ENCODE measurements at regions not wholly inside any gene's neighbourhood (a gene's known extent, or its start where the extent isn't known, plus 50 kb on each side); places are given as distances from the start of the nearest gene placed in this dataset.
A peak's percentile ranks its signal among the peaks of the same experiment; 100 is the strongest.

GRCh38 chr6:43915208-43915869 lies 145.3 kb downstream of the VEGFA start:
- no peak for DNase-seq

GRCh38 chr6:43914272-43915147 lies 144.5 kb downstream of the VEGFA start:
- no peak for DNase-seq

DNA sequence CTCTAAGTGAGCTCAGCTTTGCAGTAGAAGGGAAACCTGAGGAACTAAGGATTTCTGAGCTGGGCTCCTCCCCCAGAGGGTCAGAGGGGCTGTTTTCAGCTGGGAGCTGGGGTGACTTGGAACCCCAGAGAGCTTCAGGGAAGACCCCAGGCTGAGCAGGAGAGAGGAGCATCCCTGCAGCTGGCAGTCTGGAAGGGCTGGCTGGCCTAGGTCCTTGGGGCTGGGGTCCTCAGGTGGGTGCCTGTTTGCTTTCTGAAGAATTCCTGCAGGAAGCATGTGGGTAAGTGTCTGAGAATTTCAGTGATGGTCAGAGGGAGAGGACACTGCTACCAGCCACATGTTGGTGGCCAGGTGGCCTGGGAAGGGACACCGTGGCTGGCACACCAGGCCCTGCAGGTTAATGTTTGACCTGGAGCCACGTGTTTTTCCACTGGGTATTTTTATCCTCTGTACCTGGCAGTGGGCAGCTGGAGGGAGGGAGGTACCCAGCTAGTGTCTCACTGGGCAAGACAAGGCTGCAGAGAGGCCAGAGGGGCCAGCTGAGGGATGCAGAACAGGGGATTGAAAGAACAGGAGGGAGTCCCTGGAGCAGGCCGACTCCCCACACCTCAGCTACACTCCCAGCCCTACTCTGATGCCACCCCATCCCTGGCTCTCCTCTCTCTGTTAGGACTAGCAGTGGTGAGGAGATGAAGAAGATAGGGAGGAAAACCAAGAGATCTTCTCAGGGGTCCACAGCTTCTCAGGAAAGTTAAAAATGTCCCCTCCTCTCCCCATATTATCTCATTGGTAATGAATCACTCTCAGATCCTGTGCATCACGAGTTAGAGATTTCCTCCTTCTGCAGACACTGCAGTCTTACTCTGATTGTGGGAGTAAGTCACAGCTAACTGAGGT lies 143.6 kb downstream of the VEGFA start:
- DNase-seq: no peak

DNA sequence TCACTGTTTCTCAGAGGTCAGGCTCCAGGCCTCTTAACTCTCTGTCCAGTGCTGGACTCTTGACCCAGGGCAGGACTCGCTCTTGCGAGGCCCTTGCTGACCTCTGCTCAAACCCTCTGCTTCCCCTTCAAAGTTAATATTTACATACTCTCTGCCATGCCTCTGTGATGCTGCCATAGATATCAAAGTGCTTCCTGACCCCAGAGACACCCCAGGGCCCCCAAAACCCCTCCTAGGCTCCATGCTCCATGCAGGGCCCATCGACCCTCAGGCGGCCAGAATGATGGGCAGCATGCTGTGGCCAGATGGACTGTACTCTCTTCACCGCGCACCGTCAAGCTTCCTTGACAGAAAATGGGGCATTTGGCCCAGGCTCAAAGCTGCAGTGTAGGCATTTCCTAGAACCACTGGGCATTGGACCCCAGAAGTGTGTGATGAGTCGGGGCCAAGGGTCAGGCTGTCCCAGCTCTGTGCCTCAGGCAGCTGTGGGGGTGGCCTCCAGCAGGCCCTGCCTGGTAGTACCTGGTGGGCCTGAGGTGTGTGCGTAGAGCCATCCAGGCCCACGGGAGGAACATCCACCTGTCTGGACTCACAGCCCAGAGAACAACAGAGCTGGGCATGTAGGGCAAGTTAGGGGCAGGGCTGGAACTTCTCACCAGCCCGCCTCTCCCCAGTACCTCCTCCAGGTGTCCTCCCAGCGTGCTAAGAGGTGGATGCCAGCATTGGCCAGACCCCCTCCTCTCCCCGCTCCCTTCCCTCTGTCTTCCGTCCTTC lies 142.8 kb downstream of the VEGFA start:
- no peak for DNase-seq

GRCh38 chr6:43912116-43912577 lies 142.1 kb downstream of the VEGFA start:
- DNase-seq: no peak

- no peak for DNase-seq
Measured at GRCh38 chr6:43911354-43912115, 141.5 kb downstream of the VEGFA start.

DNA sequence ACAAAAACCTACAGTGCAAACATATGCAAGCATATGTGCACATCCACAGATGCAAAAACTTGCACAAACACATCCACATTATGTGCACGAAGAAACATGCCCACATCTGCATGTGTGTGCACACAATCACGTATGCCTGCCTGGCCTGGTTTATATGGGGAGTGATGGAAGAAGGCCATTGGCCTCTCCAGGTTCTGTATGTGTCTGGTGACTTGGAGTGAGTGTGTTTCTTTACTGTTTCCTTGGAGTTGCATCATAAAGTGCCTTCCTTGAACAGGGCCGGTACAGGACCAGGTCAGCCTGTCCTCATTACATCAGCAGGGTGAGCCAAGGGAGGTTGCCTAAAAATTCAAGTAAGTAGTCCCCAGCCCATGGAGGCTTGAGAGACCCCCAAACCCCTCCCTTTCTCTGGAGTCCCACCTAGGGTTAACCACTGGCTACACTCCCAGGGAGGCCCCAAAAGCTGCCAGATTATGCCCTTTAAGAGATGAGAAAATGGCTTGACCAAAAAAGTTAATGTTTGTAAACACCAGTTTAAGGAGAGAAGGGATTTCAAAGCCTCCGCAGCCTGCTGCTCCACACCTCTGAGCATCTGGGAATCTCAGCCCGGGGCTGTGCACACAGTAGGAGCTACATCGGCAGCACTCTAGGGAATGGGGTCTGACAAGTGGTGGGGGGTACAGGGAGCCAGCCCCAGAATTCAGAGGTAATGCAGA lies 140.8 kb downstream of the VEGFA start:
- DNase-seq: peak in 1 of 2 experiments; percentile 7

GRCh38 chr6:43910149-43910637 lies 140.2 kb downstream of the VEGFA start:
- DNase-seq: no peak

DNA sequence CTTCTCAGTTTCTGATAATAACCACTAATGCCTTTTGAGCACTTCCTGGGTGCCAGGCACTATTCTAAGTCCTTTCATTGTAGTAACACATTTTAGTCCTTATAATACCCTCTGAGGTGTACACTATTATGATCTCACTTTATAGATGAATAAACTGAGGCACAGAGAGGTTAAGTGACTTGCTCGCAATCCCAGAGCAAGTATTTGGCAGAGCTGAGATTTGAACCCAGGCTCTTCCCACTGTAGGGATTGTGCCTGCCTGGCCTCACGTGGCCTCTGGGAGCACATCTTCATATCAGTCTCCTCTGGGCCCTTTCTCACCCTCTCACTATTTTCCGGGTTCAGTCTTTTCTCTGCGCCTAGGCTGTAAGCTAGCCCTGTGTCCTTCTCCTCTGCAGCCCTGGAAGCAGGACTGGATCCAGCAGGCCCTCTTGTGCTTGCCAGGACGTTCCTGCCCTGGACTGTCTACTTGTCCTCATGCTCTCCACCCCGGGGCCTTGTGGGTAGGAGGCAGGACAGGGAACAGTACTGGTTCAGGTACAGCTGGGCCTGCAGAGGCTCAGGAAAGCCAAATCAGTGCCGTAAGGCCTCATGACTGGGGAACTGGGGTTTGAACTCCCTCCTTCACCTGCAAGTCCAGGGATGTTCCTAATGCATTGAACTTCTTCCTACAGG lies 139.6 kb downstream of the VEGFA start:
- DNase-seq: no peak

GRCh38 chr6:43907789-43908472 lies 137.9 kb downstream of the VEGFA start:
- DNase-seq: no peak

DNA sequence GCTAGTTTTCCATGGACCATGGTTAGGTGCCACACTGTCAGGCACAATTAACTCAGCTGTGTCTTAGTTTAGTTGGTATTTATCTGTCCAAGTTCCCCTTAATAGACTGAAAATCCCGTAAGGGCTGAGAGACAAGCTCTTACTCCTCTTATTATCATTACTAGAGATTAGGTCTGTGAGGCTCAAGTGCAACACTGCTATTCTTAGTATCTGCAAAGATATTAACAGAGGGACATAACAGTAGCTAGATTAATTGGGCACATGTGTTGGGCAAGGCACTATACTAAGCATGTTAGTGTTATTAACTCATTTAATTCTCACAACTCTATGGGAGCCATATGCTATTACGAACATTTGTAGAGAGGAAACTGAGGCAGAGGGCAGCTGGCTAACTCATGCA lies 137.3 kb downstream of the VEGFA start:
- DNase-seq: no peak

- DNase-seq: no peak
Measured at GRCh38 chr6:43904311-43905123, 134.5 kb downstream of the VEGFA start.

GRCh38 chr6:43903739-43904290 lies 133.8 kb downstream of the VEGFA start:
- DNase-seq: no peak

GRCh38 chr6:43901733-43902230 lies 131.8 kb downstream of the VEGFA start:
- no peak for DNase-seq

DNA sequence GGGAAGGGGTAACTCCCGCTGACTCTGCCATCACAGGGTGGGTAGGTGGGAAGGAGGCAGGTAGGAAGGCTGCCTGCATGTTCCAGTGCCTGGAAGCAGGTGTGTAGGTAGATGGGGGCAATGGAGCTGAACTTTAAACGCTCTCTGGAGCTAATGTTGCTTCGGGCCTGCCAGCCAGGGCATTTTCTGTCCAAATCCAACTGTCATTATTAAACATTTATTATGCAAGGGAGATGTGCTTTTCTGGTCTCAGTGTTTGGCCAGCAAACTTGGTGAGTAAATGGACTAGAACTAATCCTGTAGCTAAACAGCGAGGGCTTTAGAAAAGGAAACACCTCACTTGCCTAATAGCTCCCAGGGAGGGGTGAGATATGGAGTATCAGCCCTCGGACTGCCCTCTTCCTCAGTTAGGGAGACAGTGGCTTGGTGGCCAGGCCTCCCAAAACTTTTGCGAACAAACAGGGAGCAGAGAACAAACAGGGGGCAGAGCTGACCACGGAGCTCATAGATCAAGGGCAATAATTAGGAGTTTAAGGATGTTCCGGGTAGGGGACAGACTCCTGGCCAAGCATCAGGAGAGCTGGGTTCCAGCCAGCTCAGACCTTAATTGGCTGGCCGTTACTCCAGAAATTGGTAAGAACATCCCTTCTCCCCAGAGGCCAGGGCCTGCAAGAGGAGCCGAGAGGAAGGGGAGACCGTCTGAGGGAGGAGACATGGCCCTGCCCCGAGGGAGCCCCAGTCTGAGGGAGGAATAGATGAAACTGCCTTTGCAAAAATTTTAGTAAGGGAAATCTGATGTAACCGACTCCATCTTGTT lies 131.1 kb downstream of the VEGFA start:
- DNase-seq: no peak

DNA sequence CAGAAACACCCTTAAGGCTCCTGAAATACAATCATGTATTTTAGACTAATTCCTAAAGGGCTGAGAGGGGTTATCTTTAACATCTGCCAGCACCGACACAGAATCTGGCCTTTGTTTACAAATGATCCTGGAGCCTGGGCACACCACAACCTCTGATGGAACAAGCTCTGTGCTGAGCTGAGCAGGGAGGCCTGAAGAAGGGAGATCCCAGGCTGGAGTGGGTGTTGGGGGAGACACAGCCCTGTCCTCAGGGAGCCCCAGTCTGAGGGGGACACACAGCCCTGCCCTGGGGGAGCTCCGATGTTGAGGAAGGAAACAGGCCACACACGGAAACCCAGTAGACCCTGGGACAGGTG lies 130.5 kb downstream of the VEGFA start:
- DNase-seq: no peak

DNA sequence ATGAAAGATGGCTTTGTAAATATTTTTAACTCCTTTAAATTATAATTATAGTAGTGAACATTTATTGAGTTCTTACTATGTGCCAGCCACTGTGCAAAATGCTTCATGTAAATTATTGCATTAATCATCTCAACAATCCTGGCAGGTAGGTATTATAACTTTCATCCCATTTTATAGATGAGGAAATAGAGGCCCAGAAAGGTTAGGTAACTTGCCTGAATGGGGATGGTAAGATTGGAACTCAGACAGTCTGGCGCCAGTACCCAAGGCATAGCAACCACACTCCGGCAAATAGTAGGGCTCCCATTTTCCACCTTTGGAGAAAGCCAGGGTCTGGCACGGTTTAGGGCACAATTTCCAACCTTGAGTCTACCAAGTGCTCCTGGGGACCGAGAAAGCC lies 129.8 kb downstream of the VEGFA start:
- DNase-seq: no peak

All from AML-193 (cell line).